Endothelial cell (in vitro differentiated cells): ENCODE measurements at regions not wholly inside any gene's neighbourhood (a gene's known extent, or its start where the extent isn't known, plus 50 kb on each side); places are given as distances from the start of the nearest gene placed in this dataset.

Source experiments
- DNase-seq: peaks from one replicate; pipeline ENCODE4 v3.0.0; 2021; ENCODE audit warnings: low spot score
- H3K27ac Mint-ChIP-seq: one replicate; pipeline ENCODE4 v1.8.0; 2021; ENCODE audit warnings: mixed read lengths, inconsistent platforms; ENCODE audit not compliant: unreplicated experiment
- H3K27me3 Mint-ChIP-seq: one replicate; pipeline ENCODE4 v1.8.0; 2021; ENCODE audit warnings: mild to moderate bottlenecking, moderate library complexity, mixed read lengths, inconsistent platforms; ENCODE audit not compliant: unreplicated experiment
- H3K36me3 Mint-ChIP-seq: one replicate; pipeline ENCODE4 v1.8.0; 2021; ENCODE audit warnings: mild to moderate bottlenecking, low read depth, mixed read lengths, inconsistent platforms; ENCODE audit not compliant: unreplicated experiment
- H3K4me1 Mint-ChIP-seq: one replicate; pipeline ENCODE4 v1.8.0; 2021; ENCODE audit warnings: mild to moderate bottlenecking, mixed read lengths, inconsistent platforms; ENCODE audit not compliant: unreplicated experiment
- H3K4me3 Mint-ChIP-seq: one replicate; pipeline ENCODE4 v1.8.0; 2021; ENCODE audit warnings: mild to moderate bottlenecking, mixed read lengths, inconsistent platforms; ENCODE audit not compliant: unreplicated experiment
- H3K9me3 Mint-ChIP-seq: one replicate; pipeline ENCODE4 v1.8.0; 2021; ENCODE audit warnings: mixed read lengths, inconsistent platforms; ENCODE audit not compliant: unreplicated experiment
- TF ChIP-seq, protein P1 (sequence below): fragments of 200-600 bp; sonication (generic); IDR thresholded peaks from one replicate; pipeline ENCODE4 v1.5.0; 2021; ENCODE audit warnings: antibody characterized with exemption; ENCODE audit not compliant: unreplicated experiment

DNA sequence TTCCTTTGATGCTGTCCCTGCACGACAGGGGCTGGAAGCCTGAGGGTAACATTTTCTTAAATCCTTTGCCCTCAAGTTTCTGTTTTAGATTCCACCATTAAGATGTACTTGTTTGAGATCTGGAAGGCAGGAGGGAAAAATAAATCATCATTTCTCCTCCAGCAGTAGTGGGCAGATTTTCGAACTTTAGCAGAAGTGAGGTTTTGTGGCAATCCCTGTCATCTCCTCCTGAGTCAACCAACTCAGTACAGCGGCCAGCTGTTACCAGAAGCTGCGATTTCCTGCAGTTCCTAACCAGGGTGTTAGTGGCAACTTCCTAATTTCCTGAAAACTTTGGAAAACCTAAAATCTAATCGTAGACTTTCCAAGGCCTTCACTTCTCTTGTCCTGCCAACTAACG is 517.2 kb upstream of the ACVR2A start:
- Mint-ChIP-seq H3K36me3 (no peaks in the 10 kb centered on the region), H3K27me3 (no peaks in the 10 kb centered on the region), H3K4me3 (no peak overlapping the region), H3K9me3 (no peaks in the 10 kb centered on the region), H3K4me1 (no peaks in the 10 kb centered on the region), H3K27ac (no peak overlapping the region)
- DNase-seq, result no peak
- TF ChIP-seq, protein P1, sequence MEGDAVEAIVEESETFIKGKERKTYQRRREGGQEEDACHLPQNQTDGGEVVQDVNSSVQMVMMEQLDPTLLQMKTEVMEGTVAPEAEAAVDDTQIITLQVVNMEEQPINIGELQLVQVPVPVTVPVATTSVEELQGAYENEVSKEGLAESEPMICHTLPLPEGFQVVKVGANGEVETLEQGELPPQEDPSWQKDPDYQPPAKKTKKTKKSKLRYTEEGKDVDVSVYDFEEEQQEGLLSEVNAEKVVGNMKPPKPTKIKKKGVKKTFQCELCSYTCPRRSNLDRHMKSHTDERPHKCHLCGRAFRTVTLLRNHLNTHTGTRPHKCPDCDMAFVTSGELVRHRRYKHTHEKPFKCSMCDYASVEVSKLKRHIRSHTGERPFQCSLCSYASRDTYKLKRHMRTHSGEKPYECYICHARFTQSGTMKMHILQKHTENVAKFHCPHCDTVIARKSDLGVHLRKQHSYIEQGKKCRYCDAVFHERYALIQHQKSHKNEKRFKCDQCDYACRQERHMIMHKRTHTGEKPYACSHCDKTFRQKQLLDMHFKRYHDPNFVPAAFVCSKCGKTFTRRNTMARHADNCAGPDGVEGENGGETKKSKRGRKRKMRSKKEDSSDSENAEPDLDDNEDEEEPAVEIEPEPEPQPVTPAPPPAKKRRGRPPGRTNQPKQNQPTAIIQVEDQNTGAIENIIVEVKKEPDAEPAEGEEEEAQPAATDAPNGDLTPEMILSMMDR, result no peak

DNA sequence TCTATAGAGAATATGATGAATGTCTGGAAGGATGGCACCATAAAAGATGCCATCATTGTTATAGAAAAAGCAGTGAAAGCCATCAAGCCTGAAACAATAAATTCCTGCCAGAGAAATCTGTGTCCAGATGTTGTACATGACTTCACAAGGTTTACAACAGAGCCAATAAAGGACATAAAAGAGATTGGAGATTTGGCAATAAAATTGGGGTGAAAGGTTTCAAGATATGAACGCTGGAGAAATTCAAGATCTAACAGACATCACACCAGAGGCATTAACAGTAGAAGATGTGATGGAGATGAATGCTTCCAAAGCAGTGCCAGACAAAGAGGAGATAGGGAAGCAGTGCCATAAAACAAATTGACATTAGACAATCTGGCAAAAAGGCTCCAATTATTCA is 518.8 kb upstream of the ACVR2A start:
- H3K4me3 Mint-ChIP-seq, result no peak overlapping the region
- H3K4me1 Mint-ChIP-seq, result no peaks in the 10 kb centered on the region
- H3K9me3 Mint-ChIP-seq, result no peaks in the 10 kb centered on the region
- H3K36me3 Mint-ChIP-seq, result no peaks in the 10 kb centered on the region
- H3K27ac Mint-ChIP-seq, result no peak overlapping the region
- no peak for DNase-seq
- TF ChIP-seq, protein P1, result no peak
- H3K27me3 Mint-ChIP-seq, result no peaks in the 10 kb centered on the region

DNA sequence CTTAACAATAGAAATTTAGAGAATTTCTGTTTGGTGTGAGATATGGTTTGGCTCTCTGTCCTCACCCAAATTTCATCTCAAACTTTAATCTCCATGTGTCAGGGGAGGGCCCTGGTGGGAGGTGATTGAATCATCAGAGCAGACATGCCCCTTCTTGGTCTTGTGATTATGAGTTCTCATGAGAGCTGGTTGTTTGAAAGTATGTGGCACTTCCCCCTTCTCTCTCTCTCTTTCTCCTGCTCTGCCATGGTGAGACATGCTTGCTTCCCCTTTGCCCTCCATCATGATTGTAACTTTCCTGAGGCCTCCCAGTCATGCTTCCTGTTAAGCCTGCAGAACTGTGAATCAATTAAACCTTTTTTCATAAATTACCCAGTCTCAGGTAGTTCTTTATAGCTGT is 524.7 kb upstream of the ACVR2A start:
- Mint-ChIP-seq H3K4me3 (no peak overlapping the region), H3K9me3 (peaks cover 5% of the 10 kb centered on the region), H3K36me3 (no peaks in the 10 kb centered on the region), H3K4me1 (no peaks in the 10 kb centered on the region), H3K27ac (no peak overlapping the region), H3K27me3 (no peaks in the 10 kb centered on the region)
- no peak for DNase-seq
- TF ChIP-seq, protein P1, result no peak

DNA sequence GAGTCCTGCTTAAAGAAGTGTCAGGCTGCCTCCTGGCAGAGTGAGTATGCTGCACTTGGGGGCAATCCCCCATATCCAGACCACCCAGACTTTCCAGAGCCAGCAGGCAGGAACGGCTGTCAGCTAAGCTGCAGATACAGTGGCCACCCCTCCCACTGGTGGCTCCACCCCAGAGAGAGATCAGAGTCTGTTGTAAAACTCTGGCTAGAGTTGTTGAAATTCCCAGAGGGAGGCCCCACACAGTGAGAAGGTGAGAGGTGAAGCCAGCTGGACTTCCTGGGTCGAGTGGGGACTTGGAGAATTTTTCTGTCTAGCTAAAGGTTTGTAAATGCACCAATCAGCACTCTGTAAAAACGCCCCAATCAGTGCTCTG is 533.8 kb upstream of the ACVR2A start:
- DNase-seq, result no peak
- Mint-ChIP-seq H3K4me3 (no peak overlapping the region), H3K4me1 (no peaks in the 10 kb centered on the region), H3K27ac (no peak overlapping the region), H3K27me3 (no peaks in the 10 kb centered on the region), H3K9me3 (no peaks in the 10 kb centered on the region), H3K36me3 (no peaks in the 10 kb centered on the region)
- TF ChIP-seq, protein P1, result no peak

DNA sequence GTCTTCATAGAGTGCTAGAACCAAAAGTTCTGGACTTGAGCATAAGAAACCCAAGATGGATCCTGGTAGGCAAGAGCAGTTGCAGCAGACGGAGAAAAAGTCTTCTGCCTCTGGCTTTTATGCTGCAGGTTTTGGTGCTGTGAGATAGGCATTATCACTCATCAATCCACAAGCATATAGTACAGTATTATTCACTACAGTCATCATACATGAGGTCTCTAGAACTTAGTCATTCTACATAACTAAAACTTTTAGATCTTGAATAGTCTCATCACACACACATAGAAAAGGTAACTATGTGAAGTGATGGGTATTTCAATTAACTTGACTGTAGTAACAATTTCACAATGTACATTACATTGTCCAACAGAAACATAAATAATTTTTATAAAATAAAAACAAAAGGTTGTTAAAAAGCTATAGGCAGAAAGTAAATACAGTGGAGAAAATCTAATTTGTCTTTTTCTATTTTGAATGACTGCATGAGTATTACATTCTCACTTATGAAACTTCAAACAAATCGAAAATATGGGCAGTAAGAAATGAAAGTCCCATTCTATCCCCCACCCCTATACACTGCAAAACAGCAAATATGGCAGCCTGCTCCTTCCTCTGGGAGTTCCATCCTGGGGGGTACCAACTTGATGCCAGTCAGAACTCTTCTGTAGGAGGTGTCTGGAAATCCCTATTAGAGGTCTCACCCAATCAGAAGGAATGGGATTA is 534.3 kb upstream of the ACVR2A start:
- Mint-ChIP-seq H3K27me3 (no peaks in the 10 kb centered on the region), H3K9me3 (no peaks in the 10 kb centered on the region), H3K4me1 (no peaks in the 10 kb centered on the region), H3K27ac (no peak overlapping the region), H3K36me3 (no peaks in the 10 kb centered on the region), H3K4me3 (no peak overlapping the region)
- TF ChIP-seq, protein P1, result no peak
- no peak for DNase-seq
